Erythroblast (primary cell): ENCODE measurements at regions not wholly inside any gene's neighbourhood (a gene's known extent, or its start where the extent isn't known, plus 50 kb on each side); places are given as distances from the start of the nearest gene placed in this dataset.

ENCODE experiments used
- GATA1 ChIP-seq: IDR thresholded peaks from 2 replicates; pipeline ENCODE4 v1.6.1; 2011; ENCODE audit warnings: low read depth, mild to moderate bottlenecking, control low read depth, low read length, moderate library complexity
- POLR2A ChIP-seq: IDR thresholded peaks from 2 replicates; pipeline ENCODE4 v1.6.1; 2011; ENCODE audit warnings: mild to moderate bottlenecking, low read length

- TF ChIP-seq POLR2A (no peak), GATA1 (no peak)
These were observed 230.8 kb upstream of the NAV3 start for GRCh38 chr12:77599782-77600467.
